Suppressor macrophage (primary cell): ENCODE measurements at regions not wholly inside any gene's neighbourhood (a gene's known extent, or its start where the extent isn't known, plus 50 kb on each side); places are given as distances from the start of the nearest gene placed in this dataset.

Experiments
- DNase-seq, 4 experiments: peaks; one replicate each; pipeline ENCODE4 v3.0.0-alpha.2; 2020 to 2022

GRCh38 chr11:111444040-111444439, 65.0 kb upstream of the POU2AF1 start:
- no peak for DNase-seq

DNA sequence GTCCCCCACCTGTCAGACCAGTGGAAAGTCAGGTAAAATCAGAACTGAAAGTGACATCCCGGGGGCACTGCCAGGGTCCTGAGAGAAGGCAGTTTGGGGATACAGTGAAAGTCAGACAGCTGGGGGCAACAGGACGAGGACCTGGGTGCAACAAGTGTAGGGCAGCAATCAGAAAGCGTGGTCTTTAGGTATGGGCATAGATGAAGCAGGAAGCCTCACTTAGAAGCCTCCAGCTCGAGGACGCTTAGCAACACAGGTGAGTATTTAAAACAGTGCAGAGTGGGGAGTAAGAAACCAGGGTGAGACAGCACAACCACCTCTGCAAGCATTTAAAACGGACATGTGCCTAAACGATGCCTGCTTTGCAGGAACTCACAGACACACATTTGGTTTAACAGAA, 64.6 kb upstream of the POU2AF1 start:
- no peak for DNase-seq

DNA sequence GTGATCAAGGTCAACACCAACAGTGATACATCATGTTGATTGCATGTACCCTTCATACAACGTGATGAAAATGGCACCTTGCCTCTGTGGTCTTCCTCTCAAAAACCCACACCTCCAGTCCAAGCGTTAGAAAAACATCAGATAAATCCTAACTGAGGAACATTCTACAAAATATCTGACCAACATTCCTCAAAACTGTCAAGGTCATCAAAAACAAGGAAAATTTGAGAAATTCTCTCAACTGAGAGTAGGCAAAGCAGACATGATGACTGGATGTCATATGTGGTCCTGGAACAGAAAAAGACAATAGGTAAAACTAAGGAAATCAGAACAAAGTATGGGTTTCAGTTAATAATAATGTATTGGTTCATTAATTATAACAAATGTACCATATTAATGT, 64.0 kb upstream of the POU2AF1 start:
- DNase-seq = no peak

DNA sequence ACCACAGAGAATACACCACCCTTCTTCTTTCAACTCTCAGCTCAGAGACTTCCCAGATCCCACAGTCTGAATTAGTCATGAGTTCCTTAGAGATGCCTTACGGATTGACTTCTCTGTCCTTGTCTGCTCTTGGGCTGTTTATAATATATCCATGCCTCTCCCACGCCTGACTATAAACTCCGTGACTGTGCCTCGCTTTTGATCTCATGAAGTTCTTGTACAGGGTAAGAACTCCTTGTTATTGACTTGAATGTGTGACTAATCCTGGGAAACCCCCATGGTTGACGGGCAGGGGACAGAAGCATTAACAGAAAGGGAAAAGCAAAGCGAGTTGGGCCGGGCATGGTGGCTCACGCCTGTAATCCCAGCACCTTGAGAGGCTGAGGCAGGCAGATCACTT, 62.4 kb upstream of the POU2AF1 start:
- DNase-seq = no peak

- no peak for DNase-seq
Measured at GRCh38 chr11:111440416-111441205, 61.5 kb upstream of the POU2AF1 start.

GRCh38 chr11:111439901-111440300, 60.8 kb upstream of the POU2AF1 start:
- DNase-seq = peak in 1 of 4 experiments; percentile 7

GRCh38 chr11:111438846-111439520, 59.9 kb upstream of the POU2AF1 start:
- no peak for DNase-seq

DNA sequence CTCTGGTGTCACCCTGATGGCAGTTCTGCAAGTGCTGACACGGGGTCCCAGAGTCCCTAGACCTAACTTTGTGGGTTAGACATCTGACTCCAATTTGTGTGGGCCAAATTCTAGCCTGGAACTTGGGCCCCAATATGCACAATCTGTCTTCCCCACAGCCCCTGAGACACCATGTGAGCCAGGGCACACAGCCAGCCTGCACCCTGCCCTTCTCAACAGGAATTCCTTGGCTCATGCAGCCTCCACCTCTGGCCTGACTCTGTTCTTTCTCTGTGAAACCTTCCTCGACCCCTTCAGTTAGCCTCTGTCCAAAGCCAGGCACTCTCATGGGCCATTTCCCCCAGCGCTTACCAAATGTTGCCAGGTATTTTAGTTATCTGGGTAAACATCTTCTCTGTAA, 59.1 kb upstream of the POU2AF1 start:
- no peak for DNase-seq

DNA sequence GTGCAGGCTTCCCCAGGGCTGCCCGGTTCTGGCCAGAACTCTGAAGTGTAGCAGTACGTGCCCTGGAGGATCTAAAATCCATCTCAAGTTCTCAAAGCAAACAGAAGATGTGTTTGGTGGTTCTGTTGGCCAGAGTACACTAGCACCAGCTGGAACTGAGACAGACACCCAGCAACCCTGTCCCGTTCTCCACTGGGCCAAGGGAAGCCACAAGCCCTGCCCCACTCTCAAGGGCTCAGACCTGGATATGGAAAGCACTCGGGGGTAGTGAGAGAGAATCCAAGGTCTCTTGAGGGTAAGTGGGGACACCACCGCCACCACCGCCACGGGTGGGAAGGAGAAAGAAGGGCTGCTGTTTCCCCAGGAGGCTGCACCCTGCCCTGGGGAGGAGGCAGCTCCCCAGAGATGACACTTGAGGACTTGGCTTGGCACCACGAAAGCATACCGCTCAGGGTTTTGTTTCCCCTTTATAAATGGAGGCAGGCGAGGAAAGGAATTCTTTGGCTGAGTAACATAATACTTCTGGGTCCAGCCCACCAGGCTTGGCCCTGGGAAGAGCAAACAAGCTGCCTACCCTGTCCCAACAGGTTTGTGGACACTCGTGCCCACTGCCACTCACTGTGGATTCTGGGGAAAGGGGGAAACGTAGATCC, 56.1 kb upstream of the POU2AF1 start:
- DNase-seq = no peak

DNA sequence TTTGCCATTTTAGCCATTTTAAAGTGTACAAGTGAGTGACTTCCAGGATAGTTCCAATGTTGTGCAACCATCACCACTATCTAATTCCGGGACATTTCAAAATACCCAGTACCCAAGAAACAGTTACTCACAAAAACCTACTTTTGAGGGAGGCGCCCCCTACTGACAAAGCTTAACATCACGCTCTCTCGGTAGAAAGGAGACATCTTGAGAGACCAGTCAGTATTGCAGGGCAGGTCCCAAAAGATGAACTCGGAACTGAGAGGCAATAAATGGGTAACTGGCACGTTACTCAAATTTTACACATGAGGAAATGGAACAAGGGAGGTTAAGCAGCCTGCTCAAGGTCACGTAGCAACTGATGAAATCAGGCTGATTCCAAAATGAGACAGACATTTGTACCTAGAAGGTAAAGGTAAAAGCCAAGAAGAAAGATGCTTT, 50.0 kb upstream of the POU2AF1 start:
- DNase-seq = peak; percentile 70 to 81 (median 76)
